ENCODE measurements at regions not wholly inside any gene's neighbourhood (a gene's known extent, or its start where the extent isn't known, plus 50 kb on each side); places are given as distances from the start of the nearest gene placed in this dataset.

DNA sequence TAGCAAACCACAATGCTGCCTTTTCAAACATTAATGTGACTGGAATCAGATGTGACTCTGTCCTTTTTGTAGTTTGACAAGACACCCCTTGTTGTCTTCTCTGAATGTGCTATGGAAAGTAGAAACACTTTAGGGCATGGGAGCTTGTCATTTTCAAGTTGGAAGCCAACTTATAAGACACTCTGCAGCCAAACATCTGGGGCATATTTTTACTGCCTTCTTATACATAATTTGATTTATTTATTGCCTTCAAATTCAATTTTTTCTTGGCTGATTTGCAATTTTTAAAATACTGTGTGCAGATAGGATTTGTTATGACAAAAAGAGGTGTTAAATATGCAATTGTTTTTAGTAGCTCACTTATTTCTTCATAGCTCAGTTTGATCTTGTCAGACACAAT, 1002.0 kb upstream of the PCDH7 start:
- Histone ChIP-seq H3K4me3 (ENCODE audit: insufficient read depth, low read length) (no peak overlapping the region), H3K4me1 (ENCODE audit: insufficient read depth, low read length) (no peaks in the 10 kb centered on the region), H2AFZ (ENCODE audit: low read length) (no peak overlapping the region), H3K79me2 (ENCODE audit: insufficient read depth, low read length) (no peaks in the 10 kb centered on the region), H4K20me1 (ENCODE audit: insufficient read depth, low read length) (no peaks in the 10 kb centered on the region), H3K9me3 (ENCODE audit: low read depth, low read length) (no peaks in the 10 kb centered on the region), H3K36me3 (ENCODE audit: insufficient read depth, low read length) (no peaks in the 10 kb centered on the region), H3K4me2 (ENCODE audit: insufficient read depth, low read length) (no peak overlapping the region), H3K27me3 (ENCODE audit: insufficient read depth, low read length) (no peaks in the 10 kb centered on the region), H3K27ac (ENCODE audit: low read depth, low read length) (no peak overlapping the region)
- no peak for DNase-seq (ENCODE audit: insufficient read length, low spot score, missing footprints)
- TF ChIP-seq, protein P1, sequence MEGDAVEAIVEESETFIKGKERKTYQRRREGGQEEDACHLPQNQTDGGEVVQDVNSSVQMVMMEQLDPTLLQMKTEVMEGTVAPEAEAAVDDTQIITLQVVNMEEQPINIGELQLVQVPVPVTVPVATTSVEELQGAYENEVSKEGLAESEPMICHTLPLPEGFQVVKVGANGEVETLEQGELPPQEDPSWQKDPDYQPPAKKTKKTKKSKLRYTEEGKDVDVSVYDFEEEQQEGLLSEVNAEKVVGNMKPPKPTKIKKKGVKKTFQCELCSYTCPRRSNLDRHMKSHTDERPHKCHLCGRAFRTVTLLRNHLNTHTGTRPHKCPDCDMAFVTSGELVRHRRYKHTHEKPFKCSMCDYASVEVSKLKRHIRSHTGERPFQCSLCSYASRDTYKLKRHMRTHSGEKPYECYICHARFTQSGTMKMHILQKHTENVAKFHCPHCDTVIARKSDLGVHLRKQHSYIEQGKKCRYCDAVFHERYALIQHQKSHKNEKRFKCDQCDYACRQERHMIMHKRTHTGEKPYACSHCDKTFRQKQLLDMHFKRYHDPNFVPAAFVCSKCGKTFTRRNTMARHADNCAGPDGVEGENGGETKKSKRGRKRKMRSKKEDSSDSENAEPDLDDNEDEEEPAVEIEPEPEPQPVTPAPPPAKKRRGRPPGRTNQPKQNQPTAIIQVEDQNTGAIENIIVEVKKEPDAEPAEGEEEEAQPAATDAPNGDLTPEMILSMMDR (IDR thresholded peaks at IDR 0.05; ENCODE audit: extremely low read depth, low read depth, low read length) = no peak

- DNase-seq (ENCODE audit: insufficient read length, low spot score, missing footprints) = no peak
- Histone ChIP-seq H3K9me3 (ENCODE audit: low read depth, low read length) (no peaks in the 10 kb centered on the region), H3K79me2 (ENCODE audit: insufficient read depth, low read length) (no peaks in the 10 kb centered on the region), H3K27ac (ENCODE audit: low read depth, low read length) (no peak overlapping the region), H3K36me3 (ENCODE audit: insufficient read depth, low read length) (no peaks in the 10 kb centered on the region), H3K4me2 (ENCODE audit: insufficient read depth, low read length) (no peak overlapping the region), H4K20me1 (ENCODE audit: insufficient read depth, low read length) (no peaks in the 10 kb centered on the region), H3K4me1 (ENCODE audit: insufficient read depth, low read length) (no peaks in the 10 kb centered on the region), H3K27me3 (ENCODE audit: insufficient read depth, low read length) (no peaks in the 10 kb centered on the region), H3K4me3 (ENCODE audit: insufficient read depth, low read length) (no peak overlapping the region), H2AFZ (ENCODE audit: low read length) (no peak overlapping the region)
- TF ChIP-seq, protein P1 (IDR thresholded peaks at IDR 0.05; ENCODE audit: extremely low read depth, low read depth, low read length) = no peak
Measured at GRCh38 chr4:29722253-29722652, 997.9 kb upstream of the PCDH7 start.

GRCh38 chr4:29726938-29727337, 993.2 kb upstream of the PCDH7 start:
- Histone ChIP-seq H3K79me2 (ENCODE audit: insufficient read depth, low read length) (no peaks in the 10 kb centered on the region), H3K9me3 (ENCODE audit: low read depth, low read length) (no peaks in the 10 kb centered on the region), H3K4me3 (ENCODE audit: insufficient read depth, low read length) (no peak overlapping the region), H3K27me3 (ENCODE audit: insufficient read depth, low read length) (no peaks in the 10 kb centered on the region), H3K4me2 (ENCODE audit: insufficient read depth, low read length) (no peak overlapping the region), H3K36me3 (ENCODE audit: insufficient read depth, low read length) (no peaks in the 10 kb centered on the region), H4K20me1 (ENCODE audit: insufficient read depth, low read length) (no peaks in the 10 kb centered on the region), H2AFZ (ENCODE audit: low read length) (no peak overlapping the region), H3K4me1 (ENCODE audit: insufficient read depth, low read length) (no peaks in the 10 kb centered on the region), H3K27ac (ENCODE audit: low read depth, low read length) (no peak overlapping the region)
- DNase-seq (ENCODE audit: insufficient read length, low spot score, missing footprints) = no peak
- TF ChIP-seq, protein P1 (IDR thresholded peaks at IDR 0.05; ENCODE audit: extremely low read depth, low read depth, low read length) = no peak

GRCh38 chr4:29734343-29735213, 985.6 kb upstream of the PCDH7 start:
- no peaks in the 10 kb centered on the region for H3K4me1 ChIP-seq (ENCODE audit: insufficient read depth, low read length)
- H3K27ac ChIP-seq (ENCODE audit: low read depth, low read length) = no peak overlapping the region
- no peaks in the 10 kb centered on the region for H4K20me1 ChIP-seq (ENCODE audit: insufficient read depth, low read length)
- H2AFZ ChIP-seq (ENCODE audit: low read length) = no peak overlapping the region
- no peaks in the 10 kb centered on the region for H3K36me3 ChIP-seq (ENCODE audit: insufficient read depth, low read length)
- H3K4me2 ChIP-seq (ENCODE audit: insufficient read depth, low read length) = no peak overlapping the region
- TF ChIP-seq, protein P1 (IDR thresholded peaks at IDR 0.05; ENCODE audit: extremely low read depth, low read depth, low read length) = no peak
- no peak for DNase-seq (ENCODE audit: insufficient read length, low spot score, missing footprints)
- H3K27me3 ChIP-seq (ENCODE audit: insufficient read depth, low read length) = no peaks in the 10 kb centered on the region
- H3K4me3 ChIP-seq (ENCODE audit: insufficient read depth, low read length) = no peak overlapping the region
- no peaks in the 10 kb centered on the region for H3K9me3 ChIP-seq (ENCODE audit: low read depth, low read length)
- H3K79me2 ChIP-seq (ENCODE audit: insufficient read depth, low read length) = no peaks in the 10 kb centered on the region
